HCT116 (cell line): ENCODE measurements at regions not wholly inside any gene's neighbourhood (a gene's known extent, or its start where the extent isn't known, plus 50 kb on each side); places are given as distances from the start of the nearest gene placed in this dataset.

Experiments
- ATAC-seq: fragments of 200-7000 bp; cut with Tn5 transposase; 2 replicates; pipeline ENCODE4 v1.9.1; 2020; ENCODE audit warnings: mild to moderate bottlenecking, moderate library complexity
- BruUV-seq: library from RNA; stranded (reverse); fragments of 400-500 nt; replicated peaks from 2 replicates; lab custom pipeline; 2021; lab: Mats Ljungman, UMichigan
- CTCF ChIA-PET: fragments of 300-600 bp; sonication (Branson Sonifier 250); formaldehyde crosslinking; loops from one replicate; lab custom pipeline; 2021; ENCODE audit warnings: antibody characterized with exemption; lab: Charles Lee
- POLR2A ChIA-PET: fragments of 300-600, 350-600 bp; sonication (Branson Sonifier 250); formaldehyde crosslinking; loops from one replicate; lab custom pipeline; 2021; ENCODE audit warnings: antibody characterized with exemption; lab: Charles Lee
- RAD21 ChIA-PET, 2 experiments: fragments of 300-600 bp; sonication (Branson Sonifier 250); formaldehyde crosslinking; loops; one replicate each; lab custom pipeline; 2023; ENCODE audit warnings: low total read pairs in 2 of 2; ENCODE audit not compliant: uncharacterized antibody in 2 of 2, unreplicated experiment in 2 of 2, low non-redundant PET in 1 of 2; lab: Charles Lee
- DNase-seq: peaks from one replicate; pipeline ENCODE4 v3.0.0-alpha.2; 2010; ENCODE audit warnings: low read depth, low spot score
- H2AFZ ChIP-seq: fragments of 200-600 bp; shearing (Covaris generic), sonication (generic); 2 replicates; pipeline ENCODE4 v1.6.1; 2017; ENCODE audit warnings: low read depth, mixed run types, mixed read lengths, antibody characterized with exemption, low read length; ENCODE audit not compliant: poor library complexity, severe bottlenecking
- H3K27ac ChIP-seq: 2 replicates; pipeline ENCODE4 v1.5.1; 2012; ENCODE audit warnings: low read depth, low read length
- H3K27me3 ChIP-seq: fragments of 200-600 bp; sonication (generic); 2 replicates; pipeline ENCODE4 v1.6.1; 2016; ENCODE audit warnings: mixed run types, low read length, mixed read lengths; ENCODE audit not compliant: insufficient read depth
- H3K36me3 ChIP-seq, 2 experiments: fragments of 200-500 bp in 1 of 2; fragments of 200-600 bp in 1 of 2; sonication (Bioruptor generic) in 1 of 2; sonication (generic) in 1 of 2; 2 replicates each; pipeline versions ENCODE4 v1.5.1 to v1.6.1; 2014 to 2016; ENCODE audit warnings: low read length in 2 of 2, inconsistent platforms in 1 of 2, mixed read lengths in 1 of 2, mixed run types in 1 of 2; ENCODE audit not compliant: insufficient read depth in 2 of 2, control insufficient read depth in 1 of 2
- H3K4me1 ChIP-seq, 2 experiments: fragments of 200-600 bp in 1 of 2; sonication (generic) in 1 of 2; 2 replicates each; pipeline versions ENCODE4 v1.5.1 to v1.6.1; 2012 to 2017; ENCODE audit warnings: low read length in 2 of 2, inconsistent platforms in 1 of 2, mild to moderate bottlenecking in 1 of 2, mixed read lengths in 1 of 2, mixed run types in 1 of 2, moderate library complexity in 1 of 2; ENCODE audit not compliant: insufficient read depth in 2 of 2, control insufficient read depth in 1 of 2
- H3K4me2 ChIP-seq: fragments of 200-600 bp; sonication (generic); 2 replicates; pipeline ENCODE4 v1.6.1; 2017; ENCODE audit warnings: mixed run types, low read length, mixed read lengths
- H3K4me3 ChIP-seq, 2 experiments: fragments of 200-600 bp in 1 of 2; sonication (generic) in 1 of 2; replicated peaks in 1 of 2; 2 replicates each; pipeline ENCODE4 v1.5.1; 2011 to 2016; ENCODE audit warnings: low read length in 2 of 2, control low read depth in 1 of 2, low read depth in 1 of 2, mild to moderate bottlenecking in 1 of 2, mixed read lengths in 1 of 2, mixed run types in 1 of 2
- H3K79me2 ChIP-seq: fragments of 200-600 bp; sonication (generic); 2 replicates; pipeline ENCODE4 v1.6.1; 2017; ENCODE audit warnings: mild to moderate bottlenecking, mixed run types, low read length, moderate library complexity, mixed read lengths; ENCODE audit not compliant: insufficient read depth
- H3K9ac ChIP-seq: fragments of 200-600 bp; sonication (generic); 2 replicates; pipeline ENCODE4 v1.6.1; 2016; ENCODE audit warnings: low read length, mixed read lengths
- H3K9me2 ChIP-seq: fragments of 200-600 bp; sonication (generic), shearing (Covaris generic); 2 replicates; pipeline ENCODE4 v1.6.1; 2017; ENCODE audit warnings: mixed run types, mild to moderate bottlenecking, moderate library complexity; ENCODE audit not compliant: insufficient read depth
- H3K9me3 ChIP-seq, 2 experiments: fragments of 200-500 bp in 1 of 2; fragments of 200-600 bp in 1 of 2; sonication (Bioruptor generic) in 1 of 2; sonication (generic) in 1 of 2; 2 replicates each; pipeline ENCODE4 v1.6.1; 2014 to 2017; ENCODE audit warnings: low read length in 2 of 2, mixed read lengths in 2 of 2, inconsistent platforms in 1 of 2, low read depth in 1 of 2, mild to moderate bottlenecking in 1 of 2, mixed run types in 1 of 2, moderate library complexity in 1 of 2; ENCODE audit not compliant: control insufficient read depth in 1 of 2, insufficient read depth in 1 of 2
- H4K20me1 ChIP-seq: fragments of 200-600 bp; sonication (generic), shearing (Covaris generic); 2 replicates; pipeline ENCODE4 v1.6.1; 2017; ENCODE audit warnings: mixed run types, mild to moderate bottlenecking, moderate library complexity; ENCODE audit not compliant: insufficient read depth
- CBX3 ChIP-seq: IDR thresholded peaks from 2 replicates; pipeline ENCODE4 v1.6.1; 2012; ENCODE audit warnings: low read depth
- ELF1 ChIP-seq: IDR thresholded peaks from 2 replicates; pipeline ENCODE4 v1.6.1; 2012; ENCODE audit warnings: low read depth, borderline replicate concordance
- EZH2phosphoT487 ChIP-seq: fragments of 200-600 bp; IDR thresholded peaks from 2 replicates; pipeline ENCODE4 v1.6.1; 2018; ENCODE audit warnings: antibody characterized with exemption, borderline replicate concordance
- MAX ChIP-seq: IDR thresholded peaks from 2 replicates; pipeline ENCODE4 v1.6.1; 2012
- POLR2A ChIP-seq: IDR thresholded peaks from 2 replicates; pipeline ENCODE4 v1.7.0; 2011; ENCODE audit warnings: borderline replicate concordance; ENCODE audit not compliant: insufficient read depth, insufficient read length; ENCODE audit errors: extremely low read depth
- POLR2AphosphoS5 ChIP-seq: IDR thresholded peaks from 2 replicates; pipeline ENCODE4 v1.6.1; 2011; ENCODE audit warnings: mild to moderate bottlenecking, low read depth, low read length, moderate library complexity
- SIN3A ChIP-seq: IDR thresholded peaks from 2 replicates; pipeline ENCODE4 v1.6.1; 2012; ENCODE audit warnings: low read depth
- SRF ChIP-seq: IDR thresholded peaks from 2 replicates; pipeline ENCODE4 v1.6.1; 2012; ENCODE audit warnings: low read depth
- TCF7L2 ChIP-seq: IDR thresholded peaks from 2 replicates; pipeline ENCODE4 v1.7.0; 2011; ENCODE audit warnings: borderline replicate concordance, inconsistent platforms; ENCODE audit not compliant: insufficient read depth, insufficient read length; ENCODE audit errors: extremely low read depth
- ZBTB33 ChIP-seq: IDR thresholded peaks from 2 replicates; pipeline ENCODE4 v1.6.1; 2011; ENCODE audit warnings: mild to moderate bottlenecking, low read length, moderate library complexity; ENCODE audit not compliant: insufficient replicate concordance; ENCODE audit errors: extremely low read depth
- ZFX ChIP-seq: fragments of 450-650 bp; IDR thresholded peaks from 2 replicates; pipeline ENCODE4 v1.6.1; 2017
- ZNF274 ChIP-seq: fragments of 200-500 bp; sonication (Bioruptor generic); IDR thresholded peaks from 2 replicates; pipeline ENCODE4 v1.6.1; 2014; ENCODE audit warnings: mild to moderate bottlenecking, low read depth, low read length, inconsistent platforms
- intact Hi-C: fragments of 100-400 bp; cut with micrococcal nuclease; formaldehyde crosslinking; loops from 2 replicates; pipeline ENCODE4 v1.10.0; 2022

GRCh38 chr6:165893431-165893830, 230.4 kb upstream of the PDE10A start:
- DNase-seq (no peak), ATAC-seq (no peak)
- ChIA-PET CTCF (interaction anchor here (1.2 kb wide), 1 partner anchor 204 kb away, joined by 4 read pairs; no protein-coding TSS in a partner anchor), RAD21 (no interaction called here), POLR2A (no interaction called here)
- Histone ChIP-seq H2AFZ (no peak overlapping the region), H3K9me3 (no peaks in the 10 kb centered on the region), H3K9me2 (no peaks in the 10 kb centered on the region), H3K27ac (no peak overlapping the region), H3K79me2 (no peaks in the 10 kb centered on the region), H3K4me2 (no peak overlapping the region), H3K9ac (no peak overlapping the region), H3K4me1 (no peaks in the 10 kb centered on the region; a peak in 1 of 4 replicates), H4K20me1 (no peaks in the 10 kb centered on the region), H3K27me3 (no peaks in the 10 kb centered on the region), H3K36me3 (no peaks in the 10 kb centered on the region), H3K4me3 (no peak overlapping the region)
- intact Hi-C loops, result no loop called here
- no TSS peak for BruUV-seq
- TF ChIP-seq ZBTB33 (no peak), TCF7L2 (no peak), POLR2AphosphoS5 (no peak), ELF1 (no peak), POLR2A (no peak), ZFX (no peak), MAX (no peak), ZNF274 (no peak), EZH2phosphoT487 (no peak), SIN3A (no peak), CBX3 (no peak), SRF (no peak)
